ENCODE measurements at regions not wholly inside any gene's neighbourhood (a gene's known extent, or its start where the extent isn't known, plus 50 kb on each side); places are given as distances from the start of the nearest gene placed in this dataset.
"Not testable (repeated sequence)": the region's sequence is repeated elsewhere in the genome, so short reads cannot be mapped to it uniquely, and the experiment has no call there.

DNA sequence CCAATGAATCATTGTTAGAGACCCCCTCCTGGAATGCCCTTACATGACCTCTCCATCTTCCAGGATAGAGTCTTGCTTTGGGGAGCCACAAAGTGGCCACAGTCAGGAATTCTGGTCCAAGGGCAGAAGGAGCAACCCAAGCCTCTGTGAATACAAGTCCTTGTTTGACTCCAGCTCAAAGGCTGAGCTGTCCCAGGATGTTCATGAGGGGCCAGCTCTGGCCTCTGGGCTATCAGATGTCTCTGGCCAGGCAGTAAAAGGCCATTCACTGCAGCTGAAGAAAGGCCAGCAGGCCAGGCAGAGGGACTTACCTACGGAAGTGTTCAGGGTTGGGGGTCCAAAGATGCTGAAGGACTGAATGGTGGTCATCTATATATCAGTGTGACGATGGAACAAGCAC, 98.3 kb upstream of the IPO9 start:
- no peak for TF ChIP-seq OSR1 (CRISPR knock-in tag; IDR thresholded peaks at IDR 0.05)
- no peak for TF ChIP-seq RARB (CRISPR knock-in tag; IDR thresholded peaks at IDR 0.05)
- ATAC-seq = peak; percentile 25

DNA sequence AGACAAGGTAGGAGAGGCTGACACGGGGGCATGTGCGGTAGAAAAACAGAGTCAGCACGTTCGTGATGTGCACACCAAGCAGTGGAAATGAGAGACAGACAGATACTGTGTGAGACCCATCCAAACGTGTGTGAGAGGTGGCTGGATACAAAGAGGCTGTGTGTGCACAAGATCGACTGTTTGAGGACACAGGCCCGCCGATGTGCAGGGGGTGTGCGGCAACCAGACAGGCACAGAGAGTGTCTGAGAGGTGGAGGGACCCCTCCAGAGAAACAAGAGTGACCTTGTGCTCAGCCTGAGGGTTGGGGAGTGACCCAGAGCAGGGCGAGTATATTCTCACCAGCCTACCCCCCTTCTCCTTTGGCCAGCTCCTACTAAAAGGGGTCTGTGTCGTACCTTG, 97.8 kb upstream of the IPO9 start:
- no peak for TF ChIP-seq POU6F1 (CRISPR knock-in tag; IDR thresholded peaks at IDR 0.05; ENCODE audit: borderline replicate concordance, low read depth)
- no peak for TF ChIP-seq SNAI2 (CRISPR knock-in tag; IDR thresholded peaks at IDR 0.05)
- TF ChIP-seq TOX (CRISPR knock-in tag; IDR thresholded peaks at IDR 0.05; ENCODE audit: borderline replicate concordance) = no peak
- TF ChIP-seq ZFP3 (CRISPR knock-in tag; IDR thresholded peaks at IDR 0.05) = no peak
- TF ChIP-seq BACH2 (CRISPR knock-in tag; IDR thresholded peaks at IDR 0.05; ENCODE audit: borderline replicate concordance) = no peak

DNA sequence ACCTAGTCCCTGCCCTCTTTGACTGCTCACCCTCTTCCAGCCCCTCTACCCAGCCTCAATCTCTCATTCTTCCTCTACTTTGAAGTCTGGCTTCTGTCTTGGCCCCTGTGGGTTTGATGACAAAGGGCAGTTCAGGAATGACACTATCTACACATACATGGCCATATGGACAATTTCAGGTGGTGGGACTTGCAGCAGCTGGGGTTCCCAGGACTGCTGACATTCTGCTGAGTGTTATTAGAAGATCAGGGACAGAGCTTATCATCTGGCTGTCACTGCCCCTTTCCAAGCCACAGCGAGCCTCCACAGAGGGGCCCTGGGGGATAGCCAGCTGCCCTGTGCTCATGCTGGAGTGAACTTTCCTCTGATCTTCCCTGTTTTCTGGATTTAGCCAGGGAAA, 97.4 kb upstream of the IPO9 start:
- ATAC-seq = peak; percentile 42
- TF ChIP-seq BACH2 (CRISPR knock-in tag; IDR thresholded peaks at IDR 0.05; ENCODE audit: borderline replicate concordance) (no peak), RARB (CRISPR knock-in tag; IDR thresholded peaks at IDR 0.05) (no peak), ZNF565 (CRISPR knock-in tag; conservative IDR thresholded peaks at IDR 0.05; ENCODE audit: low read depth) (no peak), ARNTL (CRISPR knock-in tag; IDR thresholded peaks at IDR 0.05; ENCODE audit: borderline replicate concordance, low read depth) (no peak), ZNF70 (CRISPR knock-in tag; IDR thresholded peaks at IDR 0.05) (no peak; the same call in 1 of the 2 replicates), ZC3H10 (CRISPR knock-in tag; IDR thresholded peaks at IDR 0.05) (no peak), TOX (CRISPR knock-in tag; IDR thresholded peaks at IDR 0.05; ENCODE audit: borderline replicate concordance) (no peak; the same call in 1 of the 2 replicates), ZFP3 (CRISPR knock-in tag; IDR thresholded peaks at IDR 0.05) (no peak), ZNF8 (CRISPR knock-in tag; IDR thresholded peaks at IDR 0.05) (0 out of 2 replicates have a peak, but pooled peaks have one; percentile 31), OSR1 (CRISPR knock-in tag; IDR thresholded peaks at IDR 0.05) (no peak), SNAI2 (CRISPR knock-in tag; IDR thresholded peaks at IDR 0.05) (no peak), ISL1 (CRISPR knock-in tag; IDR thresholded peaks at IDR 0.05) (no peak)
- TF ChIP-seq, protein P1, sequence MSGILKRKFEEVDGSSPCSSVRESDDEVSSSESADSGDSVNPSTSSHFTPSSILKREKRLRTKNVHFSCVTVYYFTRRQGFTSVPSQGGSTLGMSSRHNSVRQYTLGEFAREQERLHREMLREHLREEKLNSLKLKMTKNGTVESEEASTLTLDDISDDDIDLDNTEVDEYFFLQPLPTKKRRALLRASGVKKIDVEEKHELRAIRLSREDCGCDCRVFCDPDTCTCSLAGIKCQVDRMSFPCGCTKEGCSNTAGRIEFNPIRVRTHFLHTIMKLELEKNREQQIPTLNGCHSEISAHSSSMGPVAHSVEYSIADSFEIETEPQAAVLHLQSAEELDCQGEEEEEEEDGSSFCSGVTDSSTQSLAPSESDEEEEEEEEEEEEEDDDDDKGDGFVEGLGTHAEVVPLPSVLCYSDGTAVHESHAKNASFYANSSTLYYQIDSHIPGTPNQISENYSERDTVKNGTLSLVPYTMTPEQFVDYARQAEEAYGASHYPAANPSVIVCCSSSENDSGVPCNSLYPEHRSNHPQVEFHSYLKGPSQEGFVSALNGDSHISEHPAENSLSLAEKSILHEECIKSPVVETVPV (CRISPR knock-in tag; IDR thresholded peaks at IDR 0.05) = no peak
- TF ChIP-seq, protein P2, sequence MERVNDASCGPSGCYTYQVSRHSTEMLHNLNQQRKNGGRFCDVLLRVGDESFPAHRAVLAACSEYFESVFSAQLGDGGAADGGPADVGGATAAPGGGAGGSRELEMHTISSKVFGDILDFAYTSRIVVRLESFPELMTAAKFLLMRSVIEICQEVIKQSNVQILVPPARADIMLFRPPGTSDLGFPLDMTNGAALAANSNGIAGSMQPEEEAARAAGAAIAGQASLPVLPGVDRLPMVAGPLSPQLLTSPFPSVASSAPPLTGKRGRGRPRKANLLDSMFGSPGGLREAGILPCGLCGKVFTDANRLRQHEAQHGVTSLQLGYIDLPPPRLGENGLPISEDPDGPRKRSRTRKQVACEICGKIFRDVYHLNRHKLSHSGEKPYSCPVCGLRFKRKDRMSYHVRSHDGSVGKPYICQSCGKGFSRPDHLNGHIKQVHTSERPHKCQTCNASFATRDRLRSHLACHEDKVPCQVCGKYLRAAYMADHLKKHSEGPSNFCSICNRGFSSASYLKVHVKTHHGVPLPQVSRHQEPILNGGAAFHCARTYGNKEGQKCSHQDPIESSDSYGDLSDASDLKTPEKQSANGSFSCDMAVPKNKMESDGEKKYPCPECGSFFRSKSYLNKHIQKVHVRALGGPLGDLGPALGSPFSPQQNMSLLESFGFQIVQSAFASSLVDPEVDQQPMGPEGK (CRISPR knock-in tag; IDR thresholded peaks at IDR 0.05; ENCODE audit: borderline replicate concordance) = no peak
- TF ChIP-seq, protein P3, sequence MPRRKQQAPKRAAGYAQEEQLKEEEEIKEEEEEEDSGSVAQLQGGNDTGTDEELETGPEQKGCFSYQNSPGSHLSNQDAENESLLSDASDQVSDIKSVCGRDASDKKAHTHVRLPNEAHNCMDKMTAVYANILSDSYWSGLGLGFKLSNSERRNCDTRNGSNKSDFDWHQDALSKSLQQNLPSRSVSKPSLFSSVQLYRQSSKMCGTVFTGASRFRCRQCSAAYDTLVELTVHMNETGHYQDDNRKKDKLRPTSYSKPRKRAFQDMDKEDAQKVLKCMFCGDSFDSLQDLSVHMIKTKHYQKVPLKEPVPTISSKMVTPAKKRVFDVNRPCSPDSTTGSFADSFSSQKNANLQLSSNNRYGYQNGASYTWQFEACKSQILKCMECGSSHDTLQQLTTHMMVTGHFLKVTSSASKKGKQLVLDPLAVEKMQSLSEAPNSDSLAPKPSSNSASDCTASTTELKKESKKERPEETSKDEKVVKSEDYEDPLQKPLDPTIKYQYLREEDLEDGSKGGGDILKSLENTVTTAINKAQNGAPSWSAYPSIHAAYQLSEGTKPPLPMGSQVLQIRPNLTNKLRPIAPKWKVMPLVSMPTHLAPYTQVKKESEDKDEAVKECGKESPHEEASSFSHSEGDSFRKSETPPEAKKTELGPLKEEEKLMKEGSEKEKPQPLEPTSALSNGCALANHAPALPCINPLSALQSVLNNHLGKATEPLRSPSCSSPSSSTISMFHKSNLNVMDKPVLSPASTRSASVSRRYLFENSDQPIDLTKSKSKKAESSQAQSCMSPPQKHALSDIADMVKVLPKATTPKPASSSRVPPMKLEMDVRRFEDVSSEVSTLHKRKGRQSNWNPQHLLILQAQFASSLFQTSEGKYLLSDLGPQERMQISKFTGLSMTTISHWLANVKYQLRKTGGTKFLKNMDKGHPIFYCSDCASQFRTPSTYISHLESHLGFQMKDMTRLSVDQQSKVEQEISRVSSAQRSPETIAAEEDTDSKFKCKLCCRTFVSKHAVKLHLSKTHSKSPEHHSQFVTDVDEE (CRISPR knock-in tag; IDR thresholded peaks at IDR 0.05) = peak; percentile 84; the same call in 1 of the 2 replicates

More for the DNA sequence above, 97.8 kb upstream of the IPO9 start:
- peak; percentile 17 for ATAC-seq

- TF ChIP-seq TOX (CRISPR knock-in tag; IDR thresholded peaks at IDR 0.05; ENCODE audit: borderline replicate concordance) = 0 out of 2 replicates have a peak, but pooled peaks have one; percentile 19
- TF ChIP-seq ZNF565 (CRISPR knock-in tag; conservative IDR thresholded peaks at IDR 0.05; ENCODE audit: low read depth) = no peak
- ATAC-seq = peak; percentile 11; the same call in 2 of the 3 replicates
Measured at GRCh38 chr1:201732351-201732750, 96.6 kb upstream of the IPO9 start.

DNA sequence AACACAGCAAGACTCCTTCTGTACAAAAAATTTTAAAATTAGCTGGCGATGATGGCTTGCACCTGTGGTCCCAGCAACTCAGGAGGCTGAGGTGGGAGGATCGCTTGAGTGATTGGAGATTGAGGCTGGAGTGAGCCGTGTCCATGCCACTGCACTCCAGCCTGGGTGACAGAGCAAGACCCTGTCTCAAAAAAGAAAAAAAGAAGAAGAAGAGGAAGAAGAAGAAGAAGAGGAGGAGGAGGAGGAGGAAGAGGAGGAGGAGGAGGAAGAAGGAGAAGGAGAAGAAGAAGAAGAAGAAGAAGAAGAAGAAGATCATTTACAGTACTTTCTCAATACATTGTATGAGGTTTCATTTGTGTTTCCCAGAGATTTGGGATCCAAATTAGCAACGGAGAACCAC, 94.7 kb upstream of the IPO9 start:
- ATAC-seq = not testable (repeated sequence)

DNA sequence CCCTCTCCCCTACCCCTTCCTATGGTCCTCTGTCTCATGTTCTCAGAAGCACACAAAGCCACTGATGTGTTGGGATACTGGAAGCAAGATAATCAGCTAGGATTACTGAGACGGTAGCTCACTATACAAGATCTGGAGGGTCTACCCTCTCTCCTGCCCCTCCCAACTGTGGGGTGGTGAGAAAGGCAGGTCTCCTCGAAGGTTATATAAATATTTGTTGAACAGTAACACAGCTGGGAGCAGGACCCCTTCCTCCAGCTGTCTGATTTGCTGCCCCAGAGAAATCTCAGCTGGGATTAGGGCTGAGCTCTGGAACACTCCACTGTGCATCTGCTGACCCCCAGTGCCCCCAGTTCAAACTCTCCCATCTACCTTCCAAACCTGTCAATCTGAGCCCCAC, 94.2 kb upstream of the IPO9 start:
- no peak for ATAC-seq
- TF ChIP-seq ZFP30 (CRISPR knock-in tag; IDR thresholded peaks at IDR 0.05) (no peak), POU6F1 (CRISPR knock-in tag; IDR thresholded peaks at IDR 0.05; ENCODE audit: borderline replicate concordance, low read depth) (no peak), ARNTL (CRISPR knock-in tag; IDR thresholded peaks at IDR 0.05; ENCODE audit: borderline replicate concordance, low read depth) (no peak), PPARA (CRISPR knock-in tag; IDR thresholded peaks at IDR 0.05; ENCODE audit: borderline replicate concordance) (no peak), OSR1 (CRISPR knock-in tag; IDR thresholded peaks at IDR 0.05) (no peak), ZC3H10 (CRISPR knock-in tag; IDR thresholded peaks at IDR 0.05) (no peak), BACH2 (CRISPR knock-in tag; IDR thresholded peaks at IDR 0.05; ENCODE audit: borderline replicate concordance) (no peak), ESRRG (CRISPR knock-in tag; IDR thresholded peaks at IDR 0.05) (no peak)
- TF ChIP-seq, protein P4, sequence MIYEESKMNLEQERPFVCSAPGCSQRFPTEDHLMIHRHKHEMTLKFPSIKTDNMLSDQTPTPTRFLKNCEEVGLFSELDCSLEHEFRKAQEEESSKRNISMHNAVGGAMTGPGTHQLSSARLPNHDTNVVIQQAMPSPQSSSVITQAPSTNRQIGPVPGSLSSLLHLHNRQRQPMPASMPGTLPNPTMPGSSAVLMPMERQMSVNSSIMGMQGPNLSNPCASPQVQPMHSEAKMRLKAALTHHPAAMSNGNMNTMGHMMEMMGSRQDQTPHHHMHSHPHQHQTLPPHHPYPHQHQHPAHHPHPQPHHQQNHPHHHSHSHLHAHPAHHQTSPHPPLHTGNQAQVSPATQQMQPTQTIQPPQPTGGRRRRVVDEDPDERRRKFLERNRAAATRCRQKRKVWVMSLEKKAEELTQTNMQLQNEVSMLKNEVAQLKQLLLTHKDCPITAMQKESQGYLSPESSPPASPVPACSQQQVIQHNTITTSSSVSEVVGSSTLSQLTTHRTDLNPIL (CRISPR knock-in tag; IDR thresholded peaks at IDR 0.05; ENCODE audit: low read depth) = no peak
